ENCODE measurements at regions not wholly inside any gene's neighbourhood (a gene's known extent, or its start where the extent isn't known, plus 50 kb on each side); places are given as distances from the start of the nearest gene placed in this dataset.

DNA sequence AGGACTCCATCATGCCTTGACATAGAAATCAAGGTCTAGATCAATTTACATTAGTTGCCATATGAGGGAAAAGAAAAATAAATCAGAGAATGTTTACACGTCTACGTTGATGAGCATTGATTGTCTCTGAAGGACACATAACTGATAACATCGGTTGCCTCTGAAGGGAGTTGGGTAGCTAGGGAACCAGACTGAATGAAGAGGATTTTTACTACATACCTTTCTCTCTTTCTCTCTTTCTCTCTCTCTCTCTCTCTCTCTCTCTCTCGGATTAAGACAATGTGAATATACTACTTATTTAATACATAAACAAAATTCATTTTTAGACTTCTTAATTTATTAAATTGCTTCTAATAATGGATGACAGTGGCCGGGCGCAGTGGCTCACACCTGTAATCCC is 118.4 kb upstream of the DAPK1 start:
- no peak for TF ChIP-seq CTCF (IDR thresholded peaks at IDR 0.05; ENCODE audit: extremely low read depth in 1 of 2, insufficient read depth in 1 of 2, low read depth in 1 of 2, low read length in 2 of 2)
- no peak for TF ChIP-seq EZH2 (IDR thresholded peaks at IDR 0.05; ENCODE audit: borderline replicate concordance, low read depth, low read length, severe bottlenecking)
- no peak for TF ChIP-seq POLR2AphosphoS5 (IDR thresholded peaks at IDR 0.05; ENCODE audit: insufficient read depth, low read depth, low read length)
- TF ChIP-seq, protein P1, sequence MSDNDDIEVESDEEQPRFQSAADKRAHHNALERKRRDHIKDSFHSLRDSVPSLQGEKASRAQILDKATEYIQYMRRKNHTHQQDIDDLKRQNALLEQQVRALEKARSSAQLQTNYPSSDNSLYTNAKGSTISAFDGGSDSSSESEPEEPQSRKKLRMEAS (IDR thresholded peaks at IDR 0.05; ENCODE audit: insufficient read depth, insufficient read length), result no peak
- no peak for TF ChIP-seq POLR2A (IDR thresholded peaks at IDR 0.05; ENCODE audit: low read depth, low read length)
- TF ChIP-seq FOS (IDR thresholded peaks at IDR 0.05; ENCODE audit: borderline replicate concordance, insufficient read depth, low read length), result no peak
- no peak for TF ChIP-seq GATA2 (IDR thresholded peaks at IDR 0.05; ENCODE audit: insufficient read depth, insufficient read length, low read depth, low read length)
- TF ChIP-seq JUN (IDR thresholded peaks at IDR 0.05; ENCODE audit: borderline replicate concordance, insufficient read depth, insufficient read length, low read depth), result no peak

All from endothelial cell of umbilical vein (primary cell).